GM13976 (cell line): ENCODE measurements at regions not wholly inside any gene's neighbourhood (a gene's known extent, or its start where the extent isn't known, plus 50 kb on each side); places are given as distances from the start of the nearest gene placed in this dataset.

Source experiments
- DNase-seq: peaks from one replicate; pipeline ENCODE4 v3.0.0; 2012; ENCODE audit warnings: low spot score
- CTCF ChIP-seq: IDR thresholded peaks from 2 replicates; pipeline ENCODE4 v1.5.1; 2012; ENCODE audit warnings: borderline replicate concordance, mild to moderate bottlenecking; ENCODE audit not compliant: insufficient read depth; ENCODE audit errors: extremely low read depth, missing control alignments, control extremely low read depth
- in situ Hi-C: fragments of 300-500 bp; cut with MboI; formaldehyde crosslinking; loops from one replicate; pipeline ENCODE4 v1.12.0; 2022; ENCODE audit warnings: low sequenced_read_pairs, mixed read lengths, inconsistent platforms; ENCODE audit not compliant: unreplicated experiment

- no peak for TF ChIP-seq CTCF
- peak; percentile 3 for DNase-seq
- in situ Hi-C loops: no loop called here
These were observed 111.8 kb downstream of the EFNB1 start for GRCh38 chrX:68940601-68941000.

- no peak for TF ChIP-seq CTCF
- in situ Hi-C loops: no loop called here
- DNase-seq: no peak
These were observed 111.0 kb downstream of the EFNB1 start for GRCh38 chrX:68939868-68940267.

GRCh38 chrX:68938244-68939004, 109.6 kb downstream of the EFNB1 start:
- in situ Hi-C loops: no loop called here
- no peak for TF ChIP-seq CTCF
- DNase-seq: no peak

- TF ChIP-seq CTCF: no peak
- in situ Hi-C loops: no loop called here
- no peak for DNase-seq
These were observed 108.8 kb downstream of the EFNB1 start for GRCh38 chrX:68937581-68937980.

GRCh38 chrX:68936608-68937007, 107.8 kb downstream of the EFNB1 start:
- in situ Hi-C loops: no loop called here
- no peak for DNase-seq
- TF ChIP-seq CTCF: no peak

GRCh38 chrX:68936126-68936525, 107.3 kb downstream of the EFNB1 start:
- in situ Hi-C loops: no loop called here
- no peak for TF ChIP-seq CTCF
- DNase-seq: no peak

- no peak for DNase-seq
- TF ChIP-seq CTCF: no peak
- in situ Hi-C loops: no loop called here
These were observed 106.5 kb downstream of the EFNB1 start for GRCh38 chrX:68935362-68935761.
